Pons (tissue), 1 donor: ENCODE measurements at regions not wholly inside any gene's neighbourhood (a gene's known extent, or its start where the extent isn't known, plus 50 kb on each side); places are given as distances from the start of the nearest gene placed in this dataset.

Experiments used
- DNase-seq: peaks from one replicate; pipeline ENCODE4 v3.0.0-alpha.2; 2016; ENCODE audit warnings: low spot score

DNA sequence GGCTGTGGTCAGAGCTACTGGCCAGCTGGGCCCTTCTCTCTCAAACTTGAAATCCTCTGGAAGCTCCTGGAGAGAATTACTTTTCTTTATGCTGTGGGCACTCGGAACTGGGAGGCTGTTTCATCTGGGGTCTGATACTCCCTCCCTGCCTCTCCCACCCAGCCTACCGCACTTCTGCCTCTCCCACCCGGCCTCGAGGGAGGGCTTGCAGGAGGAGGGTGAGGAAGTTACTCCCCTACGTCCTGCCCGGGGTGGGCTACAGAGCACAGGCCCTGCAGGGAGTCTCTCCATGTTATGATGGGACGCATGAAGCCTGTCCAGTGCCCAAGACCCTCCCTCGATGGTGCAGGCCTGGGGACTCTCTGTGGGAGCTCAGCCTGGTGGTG, 584.6 kb upstream of the MKI67 start:
- DNase-seq = no peak

DNA sequence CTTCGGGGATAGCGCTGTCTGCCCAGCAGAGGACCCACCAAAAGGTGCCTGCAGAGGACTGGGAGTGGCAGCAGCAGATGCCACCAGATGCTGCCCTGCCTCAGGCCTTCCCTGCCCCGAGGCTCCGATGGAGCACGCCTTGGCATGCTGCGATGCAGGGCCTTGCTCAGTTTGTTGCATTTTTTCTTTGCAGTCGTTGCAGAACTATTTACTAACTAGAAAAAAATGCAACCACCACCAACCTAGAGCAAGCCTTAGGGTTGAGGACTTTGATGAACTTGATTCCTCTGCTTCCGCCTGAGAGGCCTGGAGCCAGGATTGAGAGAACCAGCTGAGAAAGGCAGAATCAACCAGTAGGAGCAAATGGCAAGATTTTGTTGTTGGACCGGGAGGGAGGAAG, 585.6 kb upstream of the MKI67 start:
- DNase-seq = no peak

DNA sequence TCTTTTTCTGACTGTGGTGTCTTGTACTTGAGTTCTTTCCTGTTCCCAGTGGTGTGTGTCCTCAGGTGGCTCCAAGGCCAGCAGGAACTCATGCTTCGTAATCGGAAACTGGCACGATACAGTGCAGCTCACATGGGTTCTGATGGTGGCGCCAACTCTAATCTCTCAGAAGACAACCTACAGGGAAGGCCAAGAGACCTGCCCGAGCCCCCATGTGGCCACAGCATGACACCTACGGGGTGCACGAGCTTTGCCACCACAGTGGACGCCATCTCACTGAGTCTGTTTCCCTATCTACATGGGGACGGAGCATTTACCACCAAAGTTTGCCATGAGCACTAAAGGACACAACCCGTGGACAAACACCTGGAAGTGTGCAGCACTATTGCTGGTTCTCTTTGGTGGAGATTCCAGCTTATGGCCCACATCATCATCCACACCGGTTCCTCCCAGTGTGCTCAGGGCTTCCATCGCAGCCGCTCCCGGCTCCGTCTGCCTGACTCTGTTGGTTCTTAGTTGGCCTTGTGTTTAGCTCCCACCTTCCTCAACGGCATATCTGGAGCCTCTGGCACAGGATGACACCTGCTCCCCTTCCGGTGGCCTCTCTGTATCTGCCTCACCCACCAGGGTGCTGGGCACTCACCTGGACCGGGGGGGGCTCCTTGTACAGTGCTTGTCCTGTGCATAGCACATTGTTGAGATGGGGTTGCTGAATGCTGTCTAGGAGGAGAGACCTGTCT, 586.6 kb upstream of the MKI67 start:
- no peak for DNase-seq

DNA sequence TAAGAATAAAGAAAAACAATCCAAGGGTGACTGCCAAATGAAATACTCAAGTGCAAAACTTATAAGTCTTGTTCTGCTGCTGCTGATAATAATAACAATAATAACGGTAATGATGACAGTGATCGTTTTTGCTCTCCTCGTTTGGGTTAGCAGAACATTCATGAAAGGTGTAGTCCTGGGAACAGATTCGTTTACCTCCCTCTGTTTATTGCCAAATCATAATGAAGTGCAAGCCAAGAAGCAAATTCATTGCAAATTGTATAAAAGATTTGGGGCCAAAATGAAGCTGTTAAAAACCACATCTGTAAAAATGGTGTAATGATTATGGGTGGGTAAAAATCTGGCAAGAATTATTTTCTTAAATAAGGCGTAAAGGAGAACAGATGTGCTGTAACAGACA, 587.2 kb upstream of the MKI67 start:
- no peak for DNase-seq

DNA sequence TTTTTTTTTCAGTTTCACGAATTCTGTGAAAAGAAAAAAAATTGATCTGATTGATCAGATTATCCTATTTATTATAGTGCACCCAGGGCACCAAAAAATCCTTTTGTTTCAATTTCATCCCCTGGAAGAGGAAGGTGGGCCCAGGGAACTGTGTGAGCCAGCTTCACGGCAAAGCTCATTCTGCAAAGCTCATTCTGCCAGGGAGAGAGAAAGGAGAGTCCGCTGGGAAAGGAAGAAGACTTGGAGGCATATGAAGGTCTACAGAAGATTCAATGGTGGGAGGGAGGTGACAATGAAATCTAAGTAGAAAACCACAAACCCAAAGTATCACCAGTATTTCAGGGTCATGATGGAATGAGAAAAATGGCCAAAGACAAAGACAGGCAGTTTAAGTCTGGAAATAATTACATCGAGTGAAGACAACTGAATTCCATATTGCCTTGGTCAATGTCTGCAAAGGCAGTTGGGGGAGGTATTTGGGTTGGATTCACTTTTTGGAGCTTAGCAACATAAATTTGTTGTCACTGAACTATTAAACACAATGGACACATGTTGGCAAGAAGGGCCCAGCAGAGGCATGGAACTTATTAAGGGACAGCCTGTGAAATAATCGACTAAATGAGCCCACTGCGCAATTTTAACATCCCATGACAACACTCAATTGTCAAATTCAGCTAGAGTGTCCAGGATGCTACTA, 587.8 kb upstream of the MKI67 start:
- no peak for DNase-seq

GRCh38 chr10:128714644-128715415, 588.6 kb upstream of the MKI67 start:
- no peak for DNase-seq

GRCh38 chr10:128716181-128716580, 590.0 kb upstream of the MKI67 start:
- no peak for DNase-seq

DNA sequence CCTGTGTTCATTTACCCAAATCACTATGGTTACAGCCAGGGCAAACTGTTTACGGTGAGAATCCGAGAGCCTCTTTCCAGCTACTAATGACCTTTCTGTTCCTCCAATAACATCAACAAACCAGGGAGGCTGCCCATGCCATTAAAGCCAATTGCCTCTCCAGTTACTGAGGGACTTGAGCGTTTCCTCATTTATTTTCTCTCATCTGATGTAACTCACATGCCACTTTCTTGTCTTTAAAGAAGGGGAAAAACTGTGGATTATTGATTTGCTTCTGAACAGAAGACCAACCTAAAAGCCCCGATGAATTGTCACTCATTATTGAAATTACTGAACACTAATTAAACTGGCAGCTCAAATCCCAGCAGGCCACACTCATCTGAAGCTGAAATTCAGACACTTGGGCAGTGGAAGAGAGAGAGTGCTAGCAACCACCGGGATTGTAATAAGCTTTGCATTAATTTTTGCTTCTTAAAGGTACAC, 595.8 kb upstream of the MKI67 start:
- no peak for DNase-seq

GRCh38 chr10:128722947-128723346, 596.7 kb upstream of the MKI67 start:
- no peak for DNase-seq

- no peak for DNase-seq
Measured at GRCh38 chr10:128723631-128724205, 597.5 kb upstream of the MKI67 start.

GRCh38 chr10:128725531-128725930, 599.3 kb upstream of the MKI67 start:
- no peak for DNase-seq

DNA sequence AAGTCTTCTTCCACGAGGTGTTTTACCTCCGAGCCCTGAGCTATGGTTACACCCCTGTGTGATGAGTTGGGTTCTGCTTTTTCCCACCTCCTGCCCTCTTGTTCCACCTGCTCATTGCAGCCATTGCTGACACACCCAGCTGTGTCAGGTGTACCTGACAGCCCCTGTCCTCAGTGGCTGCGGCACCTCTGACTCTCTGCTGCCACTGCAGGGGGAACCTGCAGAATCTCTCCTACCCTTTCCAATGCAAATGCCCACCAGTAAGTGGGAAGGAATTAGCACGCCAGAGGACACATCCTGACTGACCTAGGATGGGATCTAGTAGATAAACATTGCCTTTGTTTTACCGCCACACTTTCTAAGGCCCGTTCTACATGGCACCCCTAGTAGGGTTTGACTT, 600.9 kb upstream of the MKI67 start:
- DNase-seq = no peak

- no peak for DNase-seq
Measured at GRCh38 chr10:128729910-128730420, 603.7 kb upstream of the MKI67 start.

DNA sequence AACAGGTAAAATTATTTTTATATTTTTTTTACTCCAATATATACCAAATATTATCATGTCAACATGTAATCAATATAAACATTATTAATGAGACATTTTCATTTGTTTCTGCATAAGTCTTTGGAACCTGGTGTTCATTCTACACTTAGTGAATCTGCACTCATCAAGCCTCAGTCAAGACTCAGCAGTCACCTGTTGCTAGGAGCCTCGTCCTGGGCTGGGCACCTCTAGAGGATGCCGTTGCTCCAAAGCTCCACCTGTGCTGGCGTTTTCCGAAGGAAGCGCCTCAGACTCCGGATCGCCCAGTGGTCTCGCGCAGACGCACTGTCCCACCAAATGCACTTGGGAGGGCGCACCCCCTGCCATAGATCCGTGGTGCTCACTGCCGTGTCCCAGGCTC, 604.7 kb upstream of the MKI67 start:
- DNase-seq = no peak

- no peak for DNase-seq
Measured at GRCh38 chr10:128734161-128734560, 607.9 kb upstream of the MKI67 start.

GRCh38 chr10:128734734-128735133, 608.5 kb upstream of the MKI67 start:
- DNase-seq = no peak

DNA sequence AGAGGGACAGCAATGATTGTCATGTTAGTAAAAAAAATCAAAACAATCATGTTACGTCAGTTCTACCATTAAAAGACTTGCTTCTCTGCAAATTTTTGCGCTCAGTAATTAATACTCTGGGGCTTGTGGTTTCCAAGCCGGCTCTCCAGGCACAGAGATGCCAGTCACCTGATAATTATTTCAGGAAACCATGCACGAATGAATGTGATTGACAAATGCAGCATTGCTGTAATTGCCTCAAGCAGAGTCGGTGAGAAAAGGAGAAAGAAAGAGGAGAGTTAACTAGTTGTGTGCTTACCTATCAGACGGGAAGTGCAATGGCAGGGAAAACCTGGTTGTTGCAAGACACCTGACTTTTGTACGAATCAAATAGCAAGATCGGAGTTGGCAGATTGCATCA, 609.8 kb upstream of the MKI67 start:
- no peak for DNase-seq

DNA sequence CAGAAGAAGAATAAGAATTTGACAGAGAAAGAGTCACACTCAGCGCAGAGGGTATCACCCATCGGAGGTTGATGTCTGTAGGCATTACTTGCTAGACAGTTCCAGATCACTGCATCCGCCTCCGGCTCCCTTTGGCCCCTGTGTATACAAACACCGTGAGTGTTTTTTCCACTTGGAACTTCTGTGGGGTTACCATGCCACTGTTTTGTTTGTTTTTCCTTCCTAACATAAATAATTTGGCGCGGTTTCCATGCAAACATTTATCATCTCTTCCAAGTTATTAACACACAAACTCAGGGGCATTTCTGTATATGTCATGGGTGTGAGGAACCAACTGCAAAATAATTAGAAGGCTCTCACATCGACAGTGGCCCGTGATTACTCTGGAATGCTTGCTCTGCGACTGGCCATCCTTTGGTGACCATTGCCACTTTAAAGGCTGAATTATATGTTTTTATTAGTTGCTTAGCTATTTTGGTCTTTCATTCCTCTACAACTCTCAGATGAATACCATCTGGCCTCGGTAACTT, 612.2 kb upstream of the MKI67 start:
- no peak for DNase-seq

DNA sequence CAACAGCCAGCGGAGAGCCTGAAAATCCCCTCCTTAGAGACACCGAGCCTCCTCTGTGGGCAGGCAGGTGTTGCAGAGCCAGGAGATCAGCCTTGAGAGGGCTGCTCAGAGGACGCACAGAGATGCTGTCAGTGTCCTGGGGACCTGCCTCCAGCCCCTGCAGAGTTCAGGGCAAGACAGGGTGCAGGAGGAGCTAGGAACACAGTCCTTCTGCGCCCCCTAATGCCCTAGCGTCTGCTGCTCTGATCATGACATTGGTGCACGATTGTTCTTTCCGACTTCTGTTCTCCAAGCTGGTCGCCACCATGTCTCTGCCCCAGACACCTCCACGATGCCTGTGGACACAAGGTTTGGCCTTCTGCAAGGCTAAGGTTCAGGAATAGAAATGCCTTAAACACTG, 613.7 kb upstream of the MKI67 start:
- no peak for DNase-seq

GRCh38 chr10:128741180-128741579, 615.0 kb upstream of the MKI67 start:
- DNase-seq = no peak

DNA sequence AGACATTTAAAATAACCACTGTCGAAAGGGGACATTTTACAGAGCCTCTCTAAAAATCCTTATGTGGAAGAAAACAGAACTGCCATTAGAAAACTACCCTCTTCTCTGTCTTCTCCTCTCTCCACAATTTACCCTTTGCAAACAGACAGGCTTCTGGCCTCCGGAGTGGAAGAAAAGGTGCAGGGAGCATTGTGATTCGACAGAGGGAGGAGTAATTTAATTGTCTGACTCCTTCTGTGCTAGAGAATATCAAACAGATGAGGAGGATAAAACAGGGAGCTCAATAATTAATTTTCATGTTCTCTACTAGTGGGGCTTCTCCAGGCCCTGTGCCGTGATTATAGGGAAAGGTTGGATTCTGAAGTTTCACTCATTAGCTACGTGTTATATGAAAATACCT, 615.5 kb upstream of the MKI67 start:
- DNase-seq = no peak

DNA sequence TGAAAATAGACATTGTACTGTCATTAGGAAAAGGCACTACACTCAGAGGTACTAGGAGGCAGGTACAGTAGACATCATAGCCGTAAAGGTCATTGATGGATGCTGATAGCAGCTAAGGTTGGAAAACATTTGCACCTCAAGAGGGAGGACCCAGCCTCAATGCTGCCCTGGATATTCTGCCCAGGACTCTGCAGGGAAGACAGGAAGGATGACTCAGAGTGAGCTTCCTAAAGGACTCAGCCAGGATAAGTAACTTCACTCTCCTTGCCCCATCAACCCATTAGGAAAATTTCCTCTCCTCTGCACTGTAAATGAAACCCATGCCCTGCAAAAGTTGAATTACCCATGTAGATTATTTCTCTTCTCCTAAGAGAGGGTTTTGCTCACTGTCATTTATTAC, 617.9 kb upstream of the MKI67 start:
- no peak for DNase-seq
